ENCODE measurements at regions not wholly inside any gene's neighbourhood (a gene's known extent, or its start where the extent isn't known, plus 50 kb on each side); places are given as distances from the start of the nearest gene placed in this dataset.
A peak's percentile ranks its signal among the peaks of the same experiment; 100 is the strongest.

DNA sequence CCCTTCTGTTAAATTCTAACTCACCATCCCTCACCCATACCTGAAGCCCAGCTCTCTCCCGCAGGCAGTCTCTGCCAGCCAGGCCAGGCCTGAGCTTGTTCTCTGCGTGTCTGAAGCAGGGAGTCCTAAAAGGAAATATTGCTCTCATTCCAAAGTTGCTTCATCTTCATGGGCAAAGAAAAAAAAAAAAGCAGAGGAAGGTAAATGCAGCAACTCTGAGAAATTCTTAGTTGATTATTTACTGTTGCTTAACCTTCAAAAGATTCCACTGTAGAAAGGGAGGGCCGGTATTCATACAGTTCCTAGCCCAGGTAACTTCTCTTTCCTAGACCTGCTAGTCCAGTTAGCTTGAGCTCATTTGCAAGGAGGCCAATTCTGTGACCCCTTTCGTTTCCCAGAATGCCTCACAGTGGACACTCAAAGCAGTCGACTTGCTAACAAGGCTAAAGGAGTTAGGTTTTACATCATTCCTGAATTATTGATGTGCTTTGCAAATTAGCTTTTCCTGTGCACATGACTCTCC is 193.5 kb upstream of the EEA1 start:
- TF ChIP-seq, protein P1, sequence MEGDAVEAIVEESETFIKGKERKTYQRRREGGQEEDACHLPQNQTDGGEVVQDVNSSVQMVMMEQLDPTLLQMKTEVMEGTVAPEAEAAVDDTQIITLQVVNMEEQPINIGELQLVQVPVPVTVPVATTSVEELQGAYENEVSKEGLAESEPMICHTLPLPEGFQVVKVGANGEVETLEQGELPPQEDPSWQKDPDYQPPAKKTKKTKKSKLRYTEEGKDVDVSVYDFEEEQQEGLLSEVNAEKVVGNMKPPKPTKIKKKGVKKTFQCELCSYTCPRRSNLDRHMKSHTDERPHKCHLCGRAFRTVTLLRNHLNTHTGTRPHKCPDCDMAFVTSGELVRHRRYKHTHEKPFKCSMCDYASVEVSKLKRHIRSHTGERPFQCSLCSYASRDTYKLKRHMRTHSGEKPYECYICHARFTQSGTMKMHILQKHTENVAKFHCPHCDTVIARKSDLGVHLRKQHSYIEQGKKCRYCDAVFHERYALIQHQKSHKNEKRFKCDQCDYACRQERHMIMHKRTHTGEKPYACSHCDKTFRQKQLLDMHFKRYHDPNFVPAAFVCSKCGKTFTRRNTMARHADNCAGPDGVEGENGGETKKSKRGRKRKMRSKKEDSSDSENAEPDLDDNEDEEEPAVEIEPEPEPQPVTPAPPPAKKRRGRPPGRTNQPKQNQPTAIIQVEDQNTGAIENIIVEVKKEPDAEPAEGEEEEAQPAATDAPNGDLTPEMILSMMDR (IDR thresholded peaks at IDR 0.05; ENCODE audit: extremely low read depth, low read depth, low read length): no peak
- no peaks in the 10 kb centered on the region for H3K9me3 ChIP-seq (ENCODE audit: low read depth, low read length)
- H4K20me1 ChIP-seq (ENCODE audit: insufficient read depth, low read length): no peaks in the 10 kb centered on the region
- no peak for DNase-seq (ENCODE audit: insufficient read length, low spot score, missing footprints)
- no peak overlapping the region for H2AFZ ChIP-seq (ENCODE audit: low read length)
- H3K27ac ChIP-seq (ENCODE audit: low read depth, low read length): peak overlapping the region; percentile 82
- H3K4me2 ChIP-seq (ENCODE audit: insufficient read depth, low read length): peak overlapping the region; percentile 25
- H3K36me3 ChIP-seq (ENCODE audit: insufficient read depth, low read length): no peaks in the 10 kb centered on the region
- no peaks in the 10 kb centered on the region for H3K79me2 ChIP-seq (ENCODE audit: insufficient read depth, low read length)
- H3K4me3 ChIP-seq (ENCODE audit: insufficient read depth, low read length): no peak overlapping the region
- no peaks in the 10 kb centered on the region for H3K27me3 ChIP-seq (ENCODE audit: insufficient read depth, low read length)
- peaks cover 30% of the 10 kb centered on the region for H3K4me1 ChIP-seq (ENCODE audit: insufficient read depth, low read length)

DNA sequence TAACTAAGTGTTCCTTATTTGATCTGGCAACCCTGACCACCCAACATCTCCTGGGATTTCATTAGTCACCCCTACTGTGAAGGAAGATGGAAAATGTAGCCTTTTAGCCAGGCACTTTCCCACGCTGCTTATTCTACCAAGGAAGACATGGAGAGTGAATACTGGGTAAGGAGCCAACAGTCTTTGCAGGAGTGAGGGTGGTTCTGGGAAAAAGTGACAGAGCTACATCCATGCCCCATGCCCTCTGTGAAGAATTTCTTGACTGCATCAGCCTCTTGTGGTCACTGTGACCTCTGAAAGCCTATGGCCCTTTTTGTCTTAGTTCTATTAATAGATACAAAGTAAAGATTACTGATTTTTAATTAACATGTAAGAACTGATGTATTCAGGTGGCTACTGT is 196.0 kb upstream of the EEA1 start:
- TF ChIP-seq, protein P1 (IDR thresholded peaks at IDR 0.05; ENCODE audit: extremely low read depth, low read depth, low read length): peak; percentile 10
- peak; percentile 67 for DNase-seq (ENCODE audit: insufficient read length, low spot score, missing footprints)
- H2AFZ ChIP-seq (ENCODE audit: low read length): no peak overlapping the region
- no peaks in the 10 kb centered on the region for H3K27me3 ChIP-seq (ENCODE audit: insufficient read depth, low read length)
- no peaks in the 10 kb centered on the region for H3K9me3 ChIP-seq (ENCODE audit: low read depth, low read length)
- peaks cover 36% of the 10 kb centered on the region for H3K4me1 ChIP-seq (ENCODE audit: insufficient read depth, low read length)
- H3K36me3 ChIP-seq (ENCODE audit: insufficient read depth, low read length): no peaks in the 10 kb centered on the region
- H3K27ac ChIP-seq (ENCODE audit: low read depth, low read length): no peak overlapping the region
- no peak overlapping the region for H3K4me3 ChIP-seq (ENCODE audit: insufficient read depth, low read length)
- no peaks in the 10 kb centered on the region for H3K79me2 ChIP-seq (ENCODE audit: insufficient read depth, low read length)
- H4K20me1 ChIP-seq (ENCODE audit: insufficient read depth, low read length): no peaks in the 10 kb centered on the region
- no peak overlapping the region for H3K4me2 ChIP-seq (ENCODE audit: insufficient read depth, low read length)

DNA sequence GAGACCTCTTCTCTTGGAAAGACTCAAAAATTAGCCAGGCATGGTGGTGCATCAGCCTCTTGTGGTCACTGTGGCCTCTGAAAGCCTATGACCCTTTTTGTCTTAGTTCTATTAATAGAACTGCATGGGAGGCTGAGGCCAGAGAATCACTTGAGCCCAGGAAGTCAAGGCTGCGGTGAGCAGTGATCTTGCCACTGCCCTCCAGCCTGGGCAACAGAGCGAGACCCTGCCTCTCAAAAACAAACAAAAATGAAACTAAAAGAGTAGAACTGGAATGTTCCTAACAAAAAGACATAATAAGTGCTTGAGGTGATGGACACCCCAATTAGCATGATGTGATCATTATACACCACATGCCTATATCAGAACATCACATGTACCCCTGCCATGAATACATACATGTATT is 197.0 kb upstream of the EEA1 start:
- Histone ChIP-seq H3K79me2 (ENCODE audit: insufficient read depth, low read length) (no peaks in the 10 kb centered on the region), H4K20me1 (ENCODE audit: insufficient read depth, low read length) (no peaks in the 10 kb centered on the region), H3K9me3 (ENCODE audit: low read depth, low read length) (no peaks in the 10 kb centered on the region), H3K4me1 (ENCODE audit: insufficient read depth, low read length) (peaks cover 35% of the 10 kb centered on the region), H3K27ac (ENCODE audit: low read depth, low read length) (no peak overlapping the region), H3K4me2 (ENCODE audit: insufficient read depth, low read length) (no peak overlapping the region), H3K27me3 (ENCODE audit: insufficient read depth, low read length) (no peaks in the 10 kb centered on the region), H3K4me3 (ENCODE audit: insufficient read depth, low read length) (no peak overlapping the region), H3K36me3 (ENCODE audit: insufficient read depth, low read length) (no peaks in the 10 kb centered on the region), H2AFZ (ENCODE audit: low read length) (no peak overlapping the region)
- TF ChIP-seq, protein P1 (IDR thresholded peaks at IDR 0.05; ENCODE audit: extremely low read depth, low read depth, low read length): no peak
- no peak for DNase-seq (ENCODE audit: insufficient read length, low spot score, missing footprints)

DNA sequence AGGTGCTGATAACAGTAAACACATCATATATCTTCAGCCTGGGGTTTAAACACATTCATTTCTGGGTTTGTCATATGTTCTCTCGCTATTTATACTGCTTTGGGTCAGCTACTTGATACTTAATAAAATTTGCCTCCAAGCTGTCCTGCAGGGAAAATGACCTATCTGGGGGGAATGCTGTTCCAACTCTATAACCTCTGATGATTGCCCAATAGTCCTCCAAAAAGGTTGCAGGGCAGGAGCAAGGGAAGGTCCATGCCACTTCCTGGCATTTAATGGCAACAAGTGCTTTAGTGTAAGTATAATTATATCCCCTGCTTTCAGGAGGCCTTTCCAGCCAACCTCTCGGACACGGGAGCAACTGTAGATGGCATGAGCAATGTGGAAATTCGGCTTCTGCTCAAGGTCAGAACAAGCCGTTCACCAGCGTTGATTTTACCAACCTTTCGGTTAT is 198.0 kb upstream of the EEA1 start:
- no peak overlapping the region for H3K27ac ChIP-seq (ENCODE audit: low read depth, low read length)
- peaks cover 26% of the 10 kb centered on the region for H3K4me1 ChIP-seq (ENCODE audit: insufficient read depth, low read length)
- no peaks in the 10 kb centered on the region for H3K36me3 ChIP-seq (ENCODE audit: insufficient read depth, low read length)
- H3K4me3 ChIP-seq (ENCODE audit: insufficient read depth, low read length): no peak overlapping the region
- DNase-seq (ENCODE audit: insufficient read length, low spot score, missing footprints): no peak
- no peaks in the 10 kb centered on the region for H3K79me2 ChIP-seq (ENCODE audit: insufficient read depth, low read length)
- peak overlapping the region; percentile 49 for H2AFZ ChIP-seq (ENCODE audit: low read length)
- H3K4me2 ChIP-seq (ENCODE audit: insufficient read depth, low read length): peak overlapping the region; percentile 51
- TF ChIP-seq, protein P1 (IDR thresholded peaks at IDR 0.05; ENCODE audit: extremely low read depth, low read depth, low read length): no peak
- H3K9me3 ChIP-seq (ENCODE audit: low read depth, low read length): no peaks in the 10 kb centered on the region
- H4K20me1 ChIP-seq (ENCODE audit: insufficient read depth, low read length): no peaks in the 10 kb centered on the region
- no peaks in the 10 kb centered on the region for H3K27me3 ChIP-seq (ENCODE audit: insufficient read depth, low read length)

Data from osteoblast (primary cell).